Left forelimb (tissue), 1 donor: ENCODE measurements at regions not wholly inside any gene's neighbourhood (a gene's known extent, or its start where the extent isn't known, plus 50 kb on each side); places are given as distances from the start of the nearest gene placed in this dataset.

Experiments used
- DNase-seq: peaks from one replicate; pipeline ENCODE4 v3.0.0-alpha.2; 2018; ENCODE audit warnings: low spot score

- peak; percentile 33 for DNase-seq
Observed at GRCh38 chr19:16022681-16023080, 53.6 kb upstream of the TPM4 start.

DNA sequence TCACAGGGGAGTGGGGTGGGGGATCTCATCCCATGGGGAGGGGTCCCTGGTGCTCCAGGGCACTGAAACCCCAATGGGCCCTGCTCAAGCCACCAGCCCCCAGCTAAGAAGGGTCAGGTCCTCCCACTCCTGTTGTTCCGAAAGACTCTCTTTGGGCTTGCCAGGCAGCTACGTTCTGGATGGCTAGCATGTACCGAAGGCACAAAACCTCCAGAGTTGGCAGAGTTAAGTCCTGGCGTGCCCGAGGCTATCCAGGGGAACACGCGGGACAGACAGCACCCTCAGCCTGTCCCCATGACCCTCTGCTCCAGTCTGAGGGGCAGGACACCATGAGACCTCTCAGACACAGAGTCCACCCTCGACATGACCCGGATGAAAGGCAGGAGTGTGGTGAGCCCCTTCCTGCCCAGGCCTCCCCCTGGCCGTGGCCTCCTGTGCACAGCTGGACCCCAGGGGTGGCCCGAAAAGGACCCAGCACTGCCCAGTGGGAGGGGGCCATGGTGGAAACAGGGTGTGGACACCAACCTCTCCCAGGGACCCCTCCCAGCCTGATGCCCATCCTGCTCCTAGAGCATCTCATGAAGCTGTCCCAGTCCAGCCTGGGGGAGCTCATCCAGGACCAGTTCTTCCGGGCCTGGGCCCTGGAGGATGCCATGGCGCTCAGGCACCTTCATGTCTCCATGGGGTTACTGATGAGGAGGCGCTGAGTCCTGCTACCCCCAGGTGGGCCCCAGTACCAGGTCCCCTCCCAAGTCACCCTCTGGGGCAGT, 53.0 kb upstream of the TPM4 start:
- peak; percentile 53 for DNase-seq

GRCh38 chr19:16024266-16025107, 51.8 kb upstream of the TPM4 start:
- DNase-seq, result peak; percentile 55

- no peak for DNase-seq
Observed at GRCh38 chr19:16025108-16026101, 50.9 kb upstream of the TPM4 start.

- DNase-seq, result no peak
Observed at GRCh38 chr19:16026131-16026530, 50.2 kb upstream of the TPM4 start.
